HepG2 (cell line): ENCODE measurements at regions not wholly inside any gene's neighbourhood (a gene's known extent, or its start where the extent isn't known, plus 50 kb on each side); places are given as distances from the start of the nearest gene placed in this dataset.

ENCODE experiments used
- CTCF ChIP-seq: sonication (generic); formaldehyde crosslinking; IDR thresholded peaks from 2 replicates; pipeline ENCODE4 v1.5.0; 2020; ENCODE audit warnings: mild to moderate bottlenecking, missing genetic modification reagents, moderate library complexity
- EP300 ChIP-seq, 3 experiments: sonication (generic) in 1 of 3; formaldehyde crosslinking in 1 of 3; IDR thresholded peaks; 2 replicates each; pipeline versions ENCODE4 v1.5.1 to v1.6.1; 2011 to 2020; ENCODE audit warnings: low read depth in 2 of 3, low read length in 2 of 3, borderline replicate concordance in 1 of 3, improper control_type of control experiment in 1 of 3, mild to moderate bottlenecking in 1 of 3, missing genetic modification reagents in 1 of 3, moderate library complexity in 1 of 3
- HDAC1 ChIP-seq: sonication (generic); formaldehyde crosslinking; IDR thresholded peaks from 2 replicates; pipeline ENCODE4 v1.5.1; 2020; ENCODE audit warnings: mild to moderate bottlenecking, missing genetic modification reagents
- MLX ChIP-seq: IDR thresholded peaks from 2 replicates; pipeline ENCODE4 v1.6.1; 2016
- NR2F1 ChIP-seq, 2 experiments: fragments of 450-650 bp in 1 of 2; formaldehyde crosslinking in 1 of 2; IDR thresholded peaks; 2 replicates each; pipeline versions ENCODE4 v1.5.0 to v1.6.1; 2016 to 2020; ENCODE audit warnings: mild to moderate bottlenecking in 1 of 2, missing compliant biosample characterization in 1 of 2, missing genetic modification reagents in 1 of 2, moderate library complexity in 1 of 2
- RFXANK ChIP-seq: IDR thresholded peaks from 2 replicates; pipeline ENCODE4 v1.6.1; 2016
- TF ChIP-seq, protein P1 (sequence below): IDR thresholded peaks from 2 replicates; pipeline ENCODE4 v1.6.1; 2012; ENCODE audit warnings: inconsistent platforms

DNA sequence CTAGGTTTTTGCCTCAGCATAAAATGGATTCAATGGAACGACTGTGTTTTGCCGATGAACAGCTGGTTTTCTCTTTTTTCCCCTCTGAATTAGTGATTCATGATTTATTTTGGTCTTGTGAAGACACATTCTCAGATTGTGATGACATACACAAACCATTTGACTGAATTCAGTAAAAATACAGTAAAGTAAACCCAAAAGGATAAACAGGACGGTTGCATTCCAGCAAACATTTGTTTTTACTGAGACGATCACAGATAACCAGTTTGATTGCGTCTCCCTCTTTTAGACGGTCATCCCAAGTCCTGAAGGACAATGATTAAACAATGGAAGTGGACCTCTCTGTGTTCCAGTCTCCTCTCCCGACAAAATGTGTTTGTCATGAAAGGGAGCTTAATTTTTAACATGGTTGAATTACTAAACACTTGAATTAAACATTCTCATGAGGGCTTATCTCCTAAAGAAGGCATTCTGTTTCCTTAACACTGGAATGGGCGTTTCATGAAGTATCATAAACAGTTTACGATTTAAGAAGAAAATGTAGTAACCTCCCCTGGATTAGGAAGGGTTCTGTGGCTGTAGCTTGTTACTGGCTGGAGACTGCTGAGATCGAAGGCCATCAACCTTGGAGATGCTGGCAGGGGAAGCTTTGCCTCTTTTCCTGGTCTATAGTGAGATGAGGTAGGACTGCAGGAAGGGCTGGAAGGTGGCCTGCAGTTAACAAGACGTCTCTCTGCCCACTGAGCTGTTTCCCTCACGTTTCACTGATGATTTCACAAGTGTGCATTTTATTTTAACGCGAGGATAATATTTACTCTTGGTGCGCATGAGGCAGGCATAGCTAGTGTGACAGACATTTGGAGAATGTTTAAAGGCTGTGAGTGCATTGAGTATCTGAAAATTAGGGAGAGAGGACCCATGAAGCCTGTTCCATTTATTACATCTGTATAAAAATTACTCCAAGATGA lies 457.9 kb downstream of the FGF9 start:
- TF ChIP-seq MLX (no peak), EP300 (IDR thresholded peaks at IDR 0.05; ENCODE audit: low read depth in 2 of 2, low read length in 2 of 2) (no peak), EP300 (CRISPR knock-in tag; IDR thresholded peaks at IDR 0.05; ENCODE audit: borderline replicate concordance) (no peak), CTCF (CRISPR knock-in tag) (no peak), RFXANK (CRISPR knock-in tag) (no peak), NR2F1 (CRISPR knock-in tag; IDR thresholded peaks at IDR 0.05) (no peak), HDAC1 (CRISPR knock-in tag) (no peak)
- TF ChIP-seq, protein P1, sequence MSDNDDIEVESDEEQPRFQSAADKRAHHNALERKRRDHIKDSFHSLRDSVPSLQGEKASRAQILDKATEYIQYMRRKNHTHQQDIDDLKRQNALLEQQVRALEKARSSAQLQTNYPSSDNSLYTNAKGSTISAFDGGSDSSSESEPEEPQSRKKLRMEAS = no peak
